Activated B cell treated with CpG ODN at 0.5 μM for 24 hours (primary cell): ENCODE measurements at regions not wholly inside any gene's neighbourhood (a gene's known extent, or its start where the extent isn't known, plus 50 kb on each side); places are given as distances from the start of the nearest gene placed in this dataset.

ENCODE experiments used
- ATAC-seq: fragments of 200-7000 bp; cut with Tn5 transposase; one replicate; pipeline ENCODE4 v1.10.0; 2021; ENCODE audit warnings: low read depth, mild to moderate bottlenecking, moderate library complexity
- CTCF ChIA-PET: fragments of 350-600 bp; sonication (Branson Sonifier 250); formaldehyde crosslinking; loops from one replicate; lab custom pipeline; 2021; ENCODE audit warnings: antibody characterized with exemption; lab: Charles Lee
- POLR2A ChIA-PET: fragments of 350-600 bp; sonication (Branson Sonifier 250); formaldehyde crosslinking; loops from one replicate; lab custom pipeline; 2021; ENCODE audit warnings: antibody characterized with exemption; lab: Charles Lee
- DNase-seq: peaks from one replicate; pipeline ENCODE4 v3.0.0; 2022
- H3K27ac Mint-ChIP-seq: one replicate; pipeline ENCODE4 v1.8.0; 2020; ENCODE audit warnings: mixed read lengths
- H3K27me3 Mint-ChIP-seq: one replicate; pipeline ENCODE4 v1.8.0; 2021; ENCODE audit warnings: mixed read lengths
- H3K36me3 Mint-ChIP-seq: one replicate; pipeline ENCODE4 v1.8.0; 2021; ENCODE audit warnings: low read depth, mixed read lengths
- H3K4me1 Mint-ChIP-seq: one replicate; pipeline ENCODE4 v1.8.0; 2021; ENCODE audit warnings: mixed read lengths
- H3K4me3 Mint-ChIP-seq: one replicate; pipeline ENCODE4 v1.8.0; 2020; ENCODE audit warnings: mild to moderate bottlenecking, mixed read lengths
- H3K9me3 Mint-ChIP-seq: one replicate; pipeline ENCODE4 v1.8.0; 2020; ENCODE audit warnings: mixed read lengths
- intact Hi-C: fragments of 100-400 bp; cut with micrococcal nuclease; formaldehyde crosslinking; loops from one replicate; pipeline ENCODE4 v1.15.1; 2024
- TF ChIP-seq, protein P1 (sequence below): fragments of 200-600 bp; IDR thresholded peaks from one replicate; pipeline ENCODE4 v1.8.0; 2022; ENCODE audit warnings: antibody characterized with exemption, mild to moderate bottlenecking

- no peaks in the 10 kb centered on the region for H3K27me3 Mint-ChIP-seq
- H3K9me3 Mint-ChIP-seq = peaks cover 8% of the 10 kb centered on the region
- no peaks in the 10 kb centered on the region for H3K36me3 Mint-ChIP-seq
- DNase-seq (no peak), ATAC-seq (no peak)
- ChIA-PET POLR2A (no interaction called here), CTCF (no interaction called here)
- H3K4me3 Mint-ChIP-seq = no peak overlapping the region
- TF ChIP-seq, protein P1, sequence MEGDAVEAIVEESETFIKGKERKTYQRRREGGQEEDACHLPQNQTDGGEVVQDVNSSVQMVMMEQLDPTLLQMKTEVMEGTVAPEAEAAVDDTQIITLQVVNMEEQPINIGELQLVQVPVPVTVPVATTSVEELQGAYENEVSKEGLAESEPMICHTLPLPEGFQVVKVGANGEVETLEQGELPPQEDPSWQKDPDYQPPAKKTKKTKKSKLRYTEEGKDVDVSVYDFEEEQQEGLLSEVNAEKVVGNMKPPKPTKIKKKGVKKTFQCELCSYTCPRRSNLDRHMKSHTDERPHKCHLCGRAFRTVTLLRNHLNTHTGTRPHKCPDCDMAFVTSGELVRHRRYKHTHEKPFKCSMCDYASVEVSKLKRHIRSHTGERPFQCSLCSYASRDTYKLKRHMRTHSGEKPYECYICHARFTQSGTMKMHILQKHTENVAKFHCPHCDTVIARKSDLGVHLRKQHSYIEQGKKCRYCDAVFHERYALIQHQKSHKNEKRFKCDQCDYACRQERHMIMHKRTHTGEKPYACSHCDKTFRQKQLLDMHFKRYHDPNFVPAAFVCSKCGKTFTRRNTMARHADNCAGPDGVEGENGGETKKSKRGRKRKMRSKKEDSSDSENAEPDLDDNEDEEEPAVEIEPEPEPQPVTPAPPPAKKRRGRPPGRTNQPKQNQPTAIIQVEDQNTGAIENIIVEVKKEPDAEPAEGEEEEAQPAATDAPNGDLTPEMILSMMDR = no peak
- H3K27ac Mint-ChIP-seq = no peak overlapping the region
- intact Hi-C loops = no loop called here
- H3K4me1 Mint-ChIP-seq = no peaks in the 10 kb centered on the region
These were observed 225.0 kb downstream of the ADAM29 start for GRCh38 chr4:175143116-175143515.

GRCh38 chr4:175146799-175147198, 228.6 kb downstream of the ADAM29 start:
- TF ChIP-seq, protein P1 = no peak
- Mint-ChIP-seq H3K4me3 (no peak overlapping the region), H3K9me3 (peaks cover 3% of the 10 kb centered on the region), H3K27ac (no peak overlapping the region), H3K4me1 (no peaks in the 10 kb centered on the region), H3K36me3 (no peaks in the 10 kb centered on the region), H3K27me3 (no peaks in the 10 kb centered on the region)
- intact Hi-C loops = no loop called here
- ATAC-seq (no peak), DNase-seq (no peak)
- CTCF ChIA-PET = no interaction called here
- POLR2A ChIA-PET = no interaction called here

GRCh38 chr4:175147233-175147632, 229.1 kb downstream of the ADAM29 start:
- Mint-ChIP-seq H3K27me3 (no peaks in the 10 kb centered on the region), H3K27ac (no peak overlapping the region), H3K4me3 (no peak overlapping the region), H3K9me3 (peaks cover under 1% of the 10 kb centered on the region), H3K36me3 (no peaks in the 10 kb centered on the region), H3K4me1 (no peaks in the 10 kb centered on the region)
- intact Hi-C loops = no loop called here
- ChIA-PET CTCF (no interaction called here), POLR2A (no interaction called here)
- TF ChIP-seq, protein P1 = no peak
- ATAC-seq = no peak
- DNase-seq = no peak

- Mint-ChIP-seq H3K27me3 (no peaks in the 10 kb centered on the region), H3K4me1 (no peaks in the 10 kb centered on the region), H3K4me3 (no peak overlapping the region), H3K27ac (no peak overlapping the region), H3K36me3 (no peaks in the 10 kb centered on the region), H3K9me3 (peaks cover 8% of the 10 kb centered on the region)
- CTCF ChIA-PET = no interaction called here
- ATAC-seq (no peak), DNase-seq (no peak)
- POLR2A ChIA-PET = no interaction called here
- intact Hi-C loops = no loop called here
- TF ChIP-seq, protein P1 = no peak
These were observed 247.9 kb downstream of the ADAM29 start for GRCh38 chr4:175166020-175166419.

DNA sequence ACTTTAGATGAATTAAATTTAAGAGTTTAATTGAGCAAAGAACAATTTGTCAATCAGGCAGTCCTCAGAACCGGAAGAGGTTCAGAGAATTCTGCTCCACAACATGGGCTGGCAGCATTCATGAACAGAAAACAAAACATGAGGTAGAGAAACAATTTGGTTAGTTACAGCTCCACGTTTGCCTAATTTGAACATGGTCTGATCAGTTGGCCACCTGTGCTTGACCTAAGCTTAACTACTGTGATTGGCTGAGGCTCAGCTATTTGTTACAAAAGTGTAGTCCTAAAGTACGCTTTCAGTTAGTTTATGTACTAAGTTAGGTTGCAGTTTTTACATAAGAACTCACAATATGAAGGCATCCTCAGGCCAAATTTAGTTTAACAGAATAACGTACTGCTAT, 258.6 kb downstream of the ADAM29 start:
- ChIA-PET CTCF (no interaction called here), POLR2A (no interaction called here)
- H3K27ac Mint-ChIP-seq = no peak overlapping the region
- ATAC-seq (no peak), DNase-seq (no peak)
- H3K4me3 Mint-ChIP-seq = no peak overlapping the region
- intact Hi-C loops = no loop called here
- no peaks in the 10 kb centered on the region for H3K36me3 Mint-ChIP-seq
- H3K27me3 Mint-ChIP-seq = no peaks in the 10 kb centered on the region
- TF ChIP-seq, protein P1 = no peak
- H3K9me3 Mint-ChIP-seq = peaks cover 5% of the 10 kb centered on the region
- no peaks in the 10 kb centered on the region for H3K4me1 Mint-ChIP-seq
